DMS153 treated with DMSO at 0.1 percent for 48 hours (cell line): ENCODE measurements at regions not wholly inside any gene's neighbourhood (a gene's known extent, or its start where the extent isn't known, plus 50 kb on each side); places are given as distances from the start of the nearest gene placed in this dataset.

ENCODE experiments used
- DNase-seq: peaks from one replicate; lab custom pipeline; 2025; ENCODE audit not compliant: unreplicated experiment; lab: John Stamatoyannopoulos, UW

DNA sequence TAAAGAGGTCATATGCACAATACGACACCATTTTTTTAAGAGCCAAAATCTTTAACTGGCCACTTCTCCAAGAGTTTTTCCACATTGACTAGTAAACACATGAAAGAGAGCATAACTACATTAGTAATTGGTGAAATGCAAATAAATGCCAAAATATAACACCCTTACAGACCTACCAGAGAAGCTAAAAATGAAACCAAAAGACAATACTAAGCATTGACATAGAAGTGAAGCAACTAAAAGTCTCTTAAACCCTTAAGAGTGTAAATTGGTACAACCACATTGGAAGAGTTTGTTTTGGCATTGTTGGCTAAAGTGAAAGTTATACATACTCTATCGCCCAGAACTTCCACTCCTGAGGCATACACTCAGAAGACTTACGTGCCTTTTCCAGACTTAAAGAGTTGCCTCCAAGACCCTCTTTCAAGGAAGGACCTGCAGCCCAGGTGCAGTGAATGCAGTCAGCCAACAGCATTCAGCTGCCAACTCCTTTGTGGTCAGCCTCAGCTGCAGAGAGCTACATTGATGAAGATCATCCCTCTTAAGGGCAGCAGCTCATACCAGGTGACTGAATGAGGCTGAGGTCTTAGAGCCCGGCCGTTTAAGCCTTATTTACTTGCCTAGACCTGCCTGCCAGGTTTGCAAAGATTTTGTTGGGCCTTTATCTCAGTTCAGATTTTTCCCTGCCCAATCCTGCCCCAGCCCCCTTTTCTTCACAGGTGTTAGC, 839.1 kb upstream of the ADGRL2 start:
- DNase-seq, result no peak

DNA sequence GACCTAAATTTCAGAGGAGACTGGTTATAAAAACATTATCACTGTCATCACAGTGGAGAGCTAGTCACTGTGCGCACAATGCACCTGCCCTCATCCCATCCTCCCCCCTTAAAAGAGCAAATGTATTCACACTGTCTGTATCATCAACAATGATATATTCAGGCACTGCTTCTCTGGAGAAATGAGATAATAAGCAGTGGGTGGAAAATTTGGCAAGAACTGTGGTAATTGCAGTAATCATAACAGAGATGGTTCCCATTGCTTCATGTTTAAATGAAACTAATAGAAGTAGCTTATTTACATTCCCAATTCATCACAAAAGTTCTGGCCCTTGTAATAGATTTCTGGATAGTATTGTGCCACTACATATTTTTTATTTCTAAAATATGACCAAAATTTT, 867.4 kb upstream of the ADGRL2 start:
- DNase-seq, result no peak

DNA sequence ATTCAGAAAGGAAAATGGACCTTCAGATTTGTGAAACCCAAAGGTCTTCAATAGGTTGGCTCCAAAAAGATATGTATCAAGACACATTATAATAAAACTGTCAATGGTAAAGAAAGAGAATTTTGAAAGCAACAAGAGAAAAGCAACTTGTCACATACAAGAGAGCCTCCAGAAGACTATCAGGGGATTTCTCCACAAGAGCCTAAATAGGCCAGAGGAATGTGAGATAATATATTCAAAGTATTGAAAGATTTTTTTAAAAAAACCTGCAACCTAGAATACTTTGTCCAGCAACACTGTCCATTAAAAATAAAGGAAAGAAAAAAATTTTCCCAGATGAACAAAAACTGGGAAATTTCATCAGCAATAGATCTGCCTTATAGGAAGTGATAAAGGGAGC, 869.6 kb upstream of the ADGRL2 start:
- DNase-seq, result no peak

DNA sequence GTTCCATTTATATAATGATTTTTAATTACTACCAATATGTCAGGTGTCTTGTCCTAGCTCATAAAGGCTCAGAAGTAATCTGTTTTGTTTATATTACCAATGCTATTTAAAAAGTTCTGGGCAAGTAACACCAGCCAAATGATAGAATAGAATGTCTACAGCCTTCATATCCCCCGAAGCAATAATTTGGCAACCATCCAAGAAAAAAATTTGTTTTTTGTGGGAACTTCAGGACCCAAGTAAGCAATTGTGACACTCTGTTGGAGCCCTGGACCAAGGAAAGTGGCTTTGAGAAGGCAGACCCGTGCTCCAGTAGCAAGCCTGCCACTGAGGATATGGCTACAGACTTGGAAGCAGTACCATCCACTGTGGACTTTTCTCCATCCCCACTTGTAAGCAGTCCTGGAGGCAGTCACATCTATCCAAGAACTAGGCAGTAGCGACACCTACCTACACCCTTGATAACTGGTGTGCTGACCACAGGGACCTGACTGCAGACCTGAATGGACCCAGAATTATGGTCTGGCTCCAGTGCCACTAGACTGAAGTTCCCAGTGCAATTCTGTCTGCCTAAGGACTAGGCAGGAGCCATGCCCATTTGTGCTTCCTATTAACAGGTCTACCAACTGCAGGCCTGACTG, 870.7 kb upstream of the ADGRL2 start:
- no peak for DNase-seq

DNA sequence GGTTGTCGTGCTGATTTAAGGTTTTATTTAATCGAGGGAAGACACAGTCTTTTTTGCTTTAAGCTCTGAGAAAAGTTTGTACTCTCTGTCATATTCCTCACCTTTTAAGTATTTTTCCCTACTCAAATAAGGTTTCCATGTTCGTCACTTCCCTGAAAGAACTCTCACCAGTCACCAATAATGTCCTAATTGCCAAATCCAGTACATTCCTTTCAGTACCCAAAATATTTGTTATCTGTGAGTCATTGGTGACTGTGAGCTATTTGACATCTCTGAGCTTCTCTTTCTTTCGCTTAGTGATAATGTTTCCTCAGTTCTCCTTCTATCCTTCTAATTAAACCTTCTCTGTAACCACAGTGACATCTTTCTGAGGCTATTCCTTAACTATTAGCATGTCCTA, 874.2 kb upstream of the ADGRL2 start:
- DNase-seq, result no peak

DNA sequence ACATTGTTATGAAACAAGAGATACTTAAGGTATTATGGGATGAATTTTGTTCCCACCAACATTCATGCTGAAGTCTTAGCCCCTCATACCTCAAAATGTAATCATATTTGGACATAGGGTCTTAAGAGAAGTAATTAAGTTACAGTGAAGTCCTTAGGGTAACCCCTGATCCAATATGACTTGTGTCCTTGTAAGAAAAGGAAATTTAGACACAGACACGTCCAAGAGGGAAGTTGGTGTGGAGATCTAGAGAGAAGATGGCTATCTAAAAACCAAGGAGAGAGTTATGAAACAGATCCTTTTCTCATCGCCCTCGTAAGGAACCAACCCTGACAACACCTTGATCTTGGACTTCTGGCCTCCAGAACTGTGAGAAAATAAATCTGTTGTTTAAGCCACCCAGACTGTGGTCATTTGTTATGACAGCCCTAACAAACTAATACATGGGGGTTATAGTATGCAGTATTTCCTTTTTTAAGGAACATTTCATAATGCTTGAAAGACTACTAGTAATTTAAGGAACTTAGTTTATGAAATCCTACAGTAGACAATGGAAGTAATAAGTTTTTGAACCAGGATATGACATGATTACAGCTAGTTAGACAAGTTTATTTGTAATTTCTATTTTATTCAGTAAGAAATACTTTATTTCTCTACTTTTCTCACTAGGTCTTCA, 875.5 kb upstream of the ADGRL2 start:
- no peak for DNase-seq

DNA sequence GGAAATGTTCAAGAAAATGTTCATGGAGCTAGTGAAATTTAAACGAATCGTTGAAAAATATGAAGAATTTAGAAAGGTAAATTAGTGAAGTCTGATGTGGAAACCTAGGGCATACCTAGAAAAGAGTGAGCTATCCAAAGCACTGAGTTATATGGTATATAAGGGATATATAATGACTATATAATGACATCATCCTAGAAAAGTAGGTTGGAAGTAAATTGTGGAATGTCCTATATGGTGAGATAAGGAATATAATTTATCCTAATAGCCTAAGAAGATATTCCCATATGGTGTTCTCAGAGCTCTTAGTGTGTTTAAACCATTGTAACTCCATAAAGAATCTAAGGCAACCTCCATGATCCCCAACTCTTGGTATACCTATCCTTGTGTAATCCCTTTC, 876.4 kb upstream of the ADGRL2 start:
- no peak for DNase-seq

DNA sequence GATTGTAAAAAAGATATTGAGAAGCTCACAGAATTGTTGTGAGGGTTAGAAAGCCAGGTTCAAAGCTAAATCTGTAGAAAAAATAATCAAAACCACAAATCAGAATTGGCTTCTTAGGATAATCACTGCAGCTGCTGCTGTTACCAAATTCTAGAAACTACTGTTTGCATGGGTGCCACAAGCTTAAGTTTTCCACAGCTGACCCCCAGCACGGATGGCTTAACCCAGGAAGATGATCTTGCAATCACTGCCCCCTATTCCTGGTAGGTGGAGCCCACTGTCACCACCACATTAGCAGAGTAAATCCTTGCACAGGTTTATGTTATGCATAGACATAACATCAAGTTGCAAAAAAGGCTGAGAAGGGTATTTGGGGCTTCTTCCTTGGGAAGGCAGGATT, 877.8 kb upstream of the ADGRL2 start:
- no peak for DNase-seq

DNA sequence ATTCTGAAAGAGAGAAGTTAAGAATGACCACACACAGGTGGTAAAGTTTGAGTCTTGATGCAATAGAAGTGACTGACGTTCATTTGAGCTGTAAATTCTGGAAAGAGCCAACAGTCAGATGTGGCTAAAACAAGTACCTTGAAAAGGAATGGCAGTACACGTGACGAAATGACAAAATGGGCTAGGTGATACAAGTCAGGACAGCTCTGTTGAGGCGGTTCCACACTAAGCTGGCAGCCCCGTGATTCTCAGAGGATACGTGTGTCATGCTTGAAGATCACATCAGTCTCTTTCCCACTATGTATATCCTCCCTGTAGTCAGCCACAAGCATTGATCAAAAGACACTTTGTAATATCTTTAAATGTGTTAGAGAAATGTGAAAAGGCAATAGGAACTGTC, 881.3 kb upstream of the ADGRL2 start:
- DNase-seq, result no peak

DNA sequence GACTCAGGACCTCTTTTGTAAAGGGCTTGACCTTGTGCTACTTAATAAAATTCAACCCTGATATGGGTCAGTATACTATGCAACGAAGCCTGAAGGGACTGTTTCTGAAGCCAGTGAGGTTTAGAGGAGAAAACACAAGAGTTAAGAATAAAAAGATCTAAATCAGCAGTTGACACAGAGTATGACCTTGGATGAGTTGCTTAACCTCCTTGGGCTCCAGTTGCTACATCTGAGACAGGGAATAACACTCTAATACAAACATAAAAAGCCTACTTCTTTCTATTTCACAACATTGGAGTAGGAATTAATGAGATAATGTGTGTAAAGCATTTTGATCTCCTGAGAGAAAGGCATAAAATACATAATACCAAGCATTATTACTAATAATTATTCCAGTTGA, 882.4 kb upstream of the ADGRL2 start:
- no peak for DNase-seq

DNA sequence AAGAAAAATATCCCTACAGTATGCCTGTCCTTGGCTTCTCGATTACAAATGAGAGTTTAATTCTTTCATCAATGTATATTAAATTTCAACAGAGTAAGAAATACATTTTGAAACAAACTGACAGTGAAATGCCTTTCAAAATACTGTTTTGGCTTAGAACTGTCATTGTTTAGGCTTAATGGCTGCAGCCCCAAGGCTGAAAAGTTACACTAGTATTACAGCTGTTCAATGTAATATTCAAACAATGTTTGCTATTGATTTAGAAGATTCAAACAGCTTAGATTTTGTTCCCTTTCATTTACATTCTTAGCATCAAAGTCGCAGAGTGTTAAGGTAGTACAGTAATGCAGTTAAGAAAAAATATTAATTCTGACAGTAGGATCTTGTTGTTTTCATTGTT, 882.9 kb upstream of the ADGRL2 start:
- no peak for DNase-seq

DNA sequence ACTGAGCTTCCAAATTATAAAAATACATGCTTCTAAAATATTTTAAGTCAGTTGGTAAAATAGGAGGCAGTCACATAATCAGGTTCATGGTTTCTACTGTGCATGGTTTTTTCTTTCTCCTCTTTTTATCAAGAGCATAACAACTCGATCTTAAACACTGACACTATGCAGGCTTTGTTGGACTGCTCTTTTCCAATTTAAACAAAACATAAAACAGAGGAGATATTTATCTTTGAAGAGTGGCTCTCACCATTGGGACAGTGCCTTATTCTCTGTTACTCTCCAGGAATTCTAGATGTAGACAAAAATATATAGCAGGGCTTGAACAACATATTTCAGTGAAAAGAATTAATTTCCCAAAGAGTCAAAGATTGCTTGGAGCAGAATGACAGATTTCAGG, 883.5 kb upstream of the ADGRL2 start:
- DNase-seq, result no peak

DNA sequence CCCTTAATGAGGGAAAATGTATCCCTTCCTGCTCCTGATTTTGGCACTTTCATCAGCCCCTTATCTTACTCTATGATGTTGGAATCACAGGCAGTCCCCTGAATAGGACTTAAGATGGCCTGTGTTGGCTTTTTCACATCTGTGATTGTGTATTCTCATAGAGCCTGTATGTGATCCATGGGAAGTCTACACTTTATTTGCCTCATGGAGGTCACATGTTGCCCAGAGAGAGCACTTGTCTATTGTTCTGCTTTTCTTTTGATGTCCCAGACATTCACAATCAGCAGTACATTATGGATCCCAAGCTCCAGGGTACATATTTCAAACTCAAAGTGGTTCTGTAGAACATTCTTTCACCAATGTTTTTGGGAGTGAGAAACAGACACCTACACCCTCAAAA, 885.2 kb upstream of the ADGRL2 start:
- DNase-seq, result no peak

DNA sequence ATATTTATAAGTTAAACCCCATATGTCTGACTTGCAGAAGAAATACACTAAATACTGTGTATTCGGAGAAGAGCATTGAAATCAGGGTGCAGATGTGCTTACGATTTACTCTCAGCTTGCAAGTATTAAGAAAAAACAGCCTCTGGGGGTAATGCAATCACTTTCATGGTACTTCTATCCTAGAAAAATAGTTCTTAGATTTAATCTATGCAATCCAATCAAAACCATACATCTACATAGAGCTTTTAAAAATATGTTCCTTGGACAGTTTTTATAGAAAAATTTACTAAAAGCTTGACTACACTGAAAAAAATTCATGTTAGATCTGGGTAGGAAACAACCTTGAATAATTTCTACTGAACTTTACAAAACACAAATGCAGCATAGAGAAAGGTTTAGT, 890.3 kb upstream of the ADGRL2 start:
- no peak for DNase-seq

DNA sequence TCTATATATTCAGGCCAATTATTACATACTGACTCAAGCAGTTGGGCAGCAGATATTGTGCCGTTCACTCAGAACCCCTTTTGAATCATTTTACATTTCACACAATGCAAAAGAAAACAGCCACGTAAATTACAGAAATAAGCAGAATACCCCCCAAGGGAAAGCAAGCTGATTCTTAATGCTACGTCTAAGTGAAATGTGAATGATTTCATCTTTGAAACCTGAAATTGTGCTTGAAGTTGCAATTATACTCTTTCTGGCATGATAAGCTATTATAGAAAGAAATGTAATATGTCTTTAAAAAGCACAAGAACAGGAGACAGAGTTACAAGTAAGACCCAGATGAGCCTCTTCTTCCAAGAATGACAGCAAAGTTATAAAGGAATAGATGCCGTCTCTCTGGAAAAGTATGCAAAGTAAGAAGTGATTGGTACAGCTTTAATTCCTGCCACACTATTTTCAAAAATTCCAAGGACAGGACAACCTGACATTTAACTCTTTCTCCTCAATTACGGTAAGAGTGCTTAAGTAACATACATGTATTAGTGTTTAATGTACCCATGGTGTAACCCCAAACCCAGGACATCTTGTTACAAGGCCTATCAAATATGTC, 891.5 kb upstream of the ADGRL2 start:
- no peak for DNase-seq

DNA sequence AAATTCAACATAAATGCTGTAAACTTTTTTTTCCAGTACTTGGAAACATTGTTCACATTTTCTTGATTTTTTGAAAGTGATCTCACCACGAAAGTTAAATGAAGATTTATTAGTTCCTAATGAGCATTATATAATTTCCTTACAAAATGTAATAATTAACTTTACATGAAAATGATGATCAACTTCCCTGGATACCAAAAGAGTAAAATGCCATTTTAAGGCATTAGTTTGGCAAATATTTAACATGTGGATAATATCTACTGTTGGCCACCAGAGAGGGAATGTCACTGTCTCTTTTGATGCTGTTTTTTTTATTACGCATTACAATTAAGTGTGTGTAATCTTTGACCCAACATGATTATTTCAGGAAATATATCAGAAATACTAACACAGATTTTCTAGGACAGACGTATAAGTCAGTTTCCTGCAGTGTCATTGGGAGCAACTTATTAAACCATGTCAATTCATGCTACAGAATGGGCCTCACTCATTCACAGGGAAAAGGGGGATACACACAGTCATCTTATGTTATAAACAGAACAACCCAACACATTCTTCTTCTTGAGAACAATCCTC, 903.9 kb upstream of the ADGRL2 start:
- no peak for DNase-seq

DNA sequence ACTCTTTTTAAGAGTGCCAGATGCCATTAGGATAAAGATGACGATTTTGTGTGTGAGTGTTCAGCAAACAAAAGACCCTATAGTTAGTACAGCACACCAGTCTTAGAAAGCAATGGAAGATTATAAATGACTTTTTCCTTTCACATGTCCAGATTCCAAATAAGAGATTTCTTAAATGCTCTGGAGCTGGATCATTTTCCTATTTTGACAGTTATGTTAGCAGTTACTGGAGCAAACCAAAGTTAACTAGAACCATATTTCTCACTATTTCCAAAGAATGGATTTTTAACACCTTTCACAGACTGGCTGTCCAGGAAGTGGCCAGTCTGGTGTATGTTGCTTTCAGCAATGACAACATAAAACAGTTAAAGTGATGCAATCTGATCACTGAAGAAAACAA, 905.8 kb upstream of the ADGRL2 start:
- no peak for DNase-seq

DNA sequence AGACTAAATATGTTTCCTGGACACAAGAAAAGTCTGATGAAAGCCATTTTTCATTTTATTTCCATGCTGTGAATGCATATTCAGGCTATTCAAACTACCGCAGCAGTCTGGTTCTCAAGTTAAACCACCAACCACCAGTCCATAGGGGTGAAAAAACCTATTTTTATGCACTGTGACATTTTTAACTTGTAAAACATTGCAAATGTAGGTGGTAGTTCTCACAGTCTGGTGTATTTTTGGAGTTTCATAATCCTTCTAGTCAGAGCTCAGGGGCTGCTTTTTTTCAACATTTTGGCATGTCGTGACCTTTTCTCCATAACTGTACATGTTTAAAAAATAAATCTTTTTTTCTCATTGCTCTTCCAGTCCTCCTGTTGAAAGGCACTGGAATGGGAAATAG, 907.6 kb upstream of the ADGRL2 start:
- DNase-seq, result no peak

DNA sequence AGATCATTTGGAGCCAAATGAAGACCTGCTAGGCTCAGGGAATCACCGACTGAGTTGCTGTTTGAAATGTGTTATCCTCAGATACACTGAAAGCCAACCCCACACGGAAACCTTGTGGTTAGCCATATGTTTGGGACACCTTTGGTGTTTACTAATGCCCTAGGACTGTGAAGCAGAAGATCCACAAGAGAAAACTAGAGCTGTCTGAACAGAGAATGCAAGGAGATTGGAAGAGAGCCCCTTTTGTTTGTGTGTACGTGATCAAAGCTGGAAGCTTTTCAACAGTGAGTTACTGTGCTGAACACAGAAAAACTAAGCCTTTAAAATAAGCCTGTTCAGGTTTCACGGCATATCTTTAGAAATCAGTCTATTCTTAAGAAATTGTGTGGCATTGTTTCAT, 908.2 kb upstream of the ADGRL2 start:
- DNase-seq, result no peak

DNA sequence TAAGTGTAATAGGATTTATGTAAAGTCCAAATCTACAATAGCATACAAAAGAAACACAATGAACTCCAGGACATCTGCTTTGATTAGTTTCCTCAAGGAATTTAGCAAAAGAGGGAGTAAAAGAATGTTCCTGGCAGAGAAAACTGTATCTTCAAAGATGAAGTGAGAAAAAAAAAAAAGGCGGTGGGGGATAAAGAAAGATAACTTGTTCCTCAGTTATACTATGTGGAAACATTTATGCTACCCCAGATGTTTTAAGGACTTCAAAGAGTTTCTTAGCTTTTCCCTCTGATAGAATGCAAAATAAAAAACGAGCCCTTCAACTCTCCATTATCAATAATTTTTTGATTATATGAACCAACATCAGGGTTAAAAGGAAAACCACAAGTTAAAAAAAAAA, 908.9 kb upstream of the ADGRL2 start:
- DNase-seq, result no peak

DNA sequence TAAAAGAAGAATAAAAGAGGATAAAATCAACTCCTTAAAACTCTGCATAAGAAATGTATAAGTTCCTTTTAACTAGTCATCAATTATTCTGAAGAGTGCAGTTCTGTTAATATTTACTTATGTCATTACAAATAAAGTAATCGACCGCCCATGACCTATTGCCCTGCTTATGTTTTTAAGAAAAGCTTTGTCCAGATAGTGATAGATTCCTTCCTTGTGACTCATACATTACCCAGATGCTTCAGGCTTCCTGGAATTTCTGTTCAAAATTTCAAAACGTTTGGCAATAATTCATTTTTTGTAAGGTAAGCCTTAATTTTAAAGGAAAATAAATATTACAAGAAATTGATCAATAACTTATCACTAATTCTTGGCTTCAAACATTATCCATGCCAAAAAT, 918.2 kb upstream of the ADGRL2 start:
- no peak for DNase-seq

DNA sequence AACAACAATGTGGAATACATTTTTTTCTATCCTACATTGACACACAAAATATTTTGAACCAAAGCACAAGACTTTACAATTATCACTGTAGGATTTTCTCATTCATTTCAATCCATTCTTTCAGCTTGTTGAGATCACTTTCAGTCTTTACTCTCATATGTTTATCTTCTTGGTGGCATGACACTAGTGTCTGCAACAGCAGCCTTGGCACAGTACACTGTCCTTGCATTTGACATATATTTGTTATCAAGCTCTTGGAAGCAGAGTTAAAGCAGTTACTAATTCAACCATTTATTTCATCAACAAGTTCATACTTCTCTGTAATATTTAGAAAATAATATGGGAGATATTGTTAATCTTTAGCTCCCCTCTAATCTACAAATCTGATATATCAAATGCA, 922.4 kb upstream of the ADGRL2 start:
- no peak for DNase-seq
